Natural killer cell (primary cell): ENCODE measurements at regions not wholly inside any gene's neighbourhood (a gene's known extent, or its start where the extent isn't known, plus 50 kb on each side); places are given as distances from the start of the nearest gene placed in this dataset.

Experiments used
- ATAC-seq, 3 donors: fragments of 150-1000 bp in 2 of 3; fragments of 200-7000 bp in 1 of 3; cut with Tn5 transposase; 1 replicate in 1 of 3; 2 replicates in 2 of 3; pipeline ENCODE4 v1.10.0; 2021; ENCODE audit warnings: mild to moderate bottlenecking in 2 of 3, moderate library complexity in 2 of 3
- DNase-seq, 2 donors: peaks; one replicate each; pipeline versions ENCODE4 v3.0.0 to v3.0.0-alpha.2; 2013 to 2021; ENCODE audit warnings: mixed read lengths in 1 of 2
- H3K27ac ChIP-seq: one replicate; pipeline ENCODE4 v1.5.1; 2013; ENCODE audit warnings: mild to moderate bottlenecking, low read length
- H3K27me3 ChIP-seq: one replicate; pipeline ENCODE4 v1.6.1; 2013; ENCODE audit warnings: low read length; ENCODE audit not compliant: control insufficient read depth, insufficient read depth
- H3K36me3 ChIP-seq: one replicate; pipeline ENCODE4 v1.6.1; 2013; ENCODE audit warnings: low read length; ENCODE audit not compliant: control insufficient read depth, insufficient read depth
- H3K4me1 ChIP-seq: one replicate; pipeline ENCODE4 v1.6.1; 2013; ENCODE audit warnings: low read length; ENCODE audit not compliant: control insufficient read depth, insufficient read depth
- H3K4me3 ChIP-seq: one replicate; pipeline ENCODE4 v1.5.1; 2013; ENCODE audit warnings: low read length
- H3K9me3 ChIP-seq: one replicate; pipeline ENCODE4 v1.6.1; 2013; ENCODE audit warnings: low read length; ENCODE audit not compliant: control insufficient read depth, insufficient read depth
- H3K27ac Mint-ChIP-seq, 2 donors: one replicate each; pipeline ENCODE4 v1.8.0; 2022; ENCODE audit warnings: mild to moderate bottlenecking in 2 of 2, mixed read lengths in 2 of 2, moderate library complexity in 1 of 2
- H3K27me3 Mint-ChIP-seq, 2 donors: one replicate each; pipeline ENCODE4 v1.8.0; 2022; ENCODE audit warnings: low read depth in 2 of 2, mixed read lengths in 2 of 2
- H3K36me3 Mint-ChIP-seq: one replicate; pipeline ENCODE4 v1.8.0; 2022; ENCODE audit warnings: mixed read lengths
- H3K4me1 Mint-ChIP-seq, 2 donors: one replicate each; pipeline ENCODE4 v1.8.0; 2022; ENCODE audit warnings: mixed read lengths in 2 of 2
- H3K4me3 Mint-ChIP-seq: one replicate; pipeline ENCODE4 v1.8.0; 2022; ENCODE audit warnings: mild to moderate bottlenecking, moderate library complexity, mixed read lengths
- H3K9me3 Mint-ChIP-seq, 2 donors: one replicate each; pipeline ENCODE4 v1.8.0; 2022; ENCODE audit warnings: mixed read lengths in 2 of 2
- CTCF ChIP-seq: fragments of 200-600 bp; IDR thresholded peaks from one replicate; pipeline ENCODE4 v1.8.0; 2022; ENCODE audit warnings: antibody characterized with exemption
- WGBS: methylation state at CpG from one replicate; pipeline ENCODE4 v1.1.7; 2013; ENCODE audit warnings: missing lambda C conversion rate; ENCODE audit not compliant: insufficient coverage; 5-methylcytosine and 5-hydroxymethylcytosine counted together
- intact Hi-C: fragments of 100-400 bp; cut with micrococcal nuclease; formaldehyde crosslinking; loops from one replicate; pipeline ENCODE4 v1.14.2; 2022

DNA sequence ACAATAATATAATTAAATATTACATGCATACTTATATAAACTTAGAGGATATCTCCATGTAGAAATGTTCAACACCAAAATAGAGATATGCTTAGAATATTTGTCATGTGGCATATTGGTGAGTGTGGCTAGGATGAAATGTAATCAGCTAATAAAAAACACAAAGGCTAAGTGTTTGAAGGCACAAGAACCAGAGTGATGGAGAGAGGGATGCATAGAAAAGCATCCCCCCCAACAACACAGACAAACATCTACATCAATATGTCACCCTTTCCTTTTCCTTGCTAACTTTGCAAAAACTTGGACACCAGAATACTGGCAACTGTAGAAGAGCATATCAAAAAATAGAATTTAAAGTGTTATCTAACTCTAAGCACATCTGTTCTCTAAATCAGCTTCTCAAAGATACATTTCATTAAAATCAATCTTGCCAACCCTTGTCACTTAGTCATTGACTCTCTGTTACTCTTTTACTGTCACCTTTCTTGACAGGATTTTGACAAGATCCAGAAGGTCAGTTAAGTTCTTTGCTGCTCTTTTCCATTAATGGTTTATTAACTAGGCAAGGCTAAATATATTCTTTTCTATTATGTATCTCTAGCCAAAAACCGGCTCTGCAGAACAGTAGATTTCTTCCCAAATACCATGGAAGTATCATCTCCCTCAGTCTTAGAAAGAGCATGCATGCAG, 695.9 kb downstream of the OTOL1 start:
- Histone ChIP-seq H3K9me3 (no peaks in the 10 kb centered on the region), H3K36me3 (no peaks in the 10 kb centered on the region), H3K4me3 (no peak overlapping the region), H3K4me1 (no peaks in the 10 kb centered on the region), H3K27ac (no peak overlapping the region), H3K27me3 (no peaks in the 10 kb centered on the region)
- Mint-ChIP-seq H3K36me3 (no peaks in the 10 kb centered on the region), H3K27me3 (no peaks in the 10 kb centered on the region), H3K9me3 (peaks cover 8 to 16% of the 10 kb centered on the region in 2 donors), H3K4me3 (no peak overlapping the region), H3K4me1 (no peaks in the 10 kb centered on the region), H3K27ac (no peak overlapping the region)
- intact Hi-C loops = no loop called here
- WGBS = no CpG with 5 or more reads among the region's 1 CpG
- no peak for TF ChIP-seq CTCF
- ATAC-seq (no peak), DNase-seq (no peak)

DNA sequence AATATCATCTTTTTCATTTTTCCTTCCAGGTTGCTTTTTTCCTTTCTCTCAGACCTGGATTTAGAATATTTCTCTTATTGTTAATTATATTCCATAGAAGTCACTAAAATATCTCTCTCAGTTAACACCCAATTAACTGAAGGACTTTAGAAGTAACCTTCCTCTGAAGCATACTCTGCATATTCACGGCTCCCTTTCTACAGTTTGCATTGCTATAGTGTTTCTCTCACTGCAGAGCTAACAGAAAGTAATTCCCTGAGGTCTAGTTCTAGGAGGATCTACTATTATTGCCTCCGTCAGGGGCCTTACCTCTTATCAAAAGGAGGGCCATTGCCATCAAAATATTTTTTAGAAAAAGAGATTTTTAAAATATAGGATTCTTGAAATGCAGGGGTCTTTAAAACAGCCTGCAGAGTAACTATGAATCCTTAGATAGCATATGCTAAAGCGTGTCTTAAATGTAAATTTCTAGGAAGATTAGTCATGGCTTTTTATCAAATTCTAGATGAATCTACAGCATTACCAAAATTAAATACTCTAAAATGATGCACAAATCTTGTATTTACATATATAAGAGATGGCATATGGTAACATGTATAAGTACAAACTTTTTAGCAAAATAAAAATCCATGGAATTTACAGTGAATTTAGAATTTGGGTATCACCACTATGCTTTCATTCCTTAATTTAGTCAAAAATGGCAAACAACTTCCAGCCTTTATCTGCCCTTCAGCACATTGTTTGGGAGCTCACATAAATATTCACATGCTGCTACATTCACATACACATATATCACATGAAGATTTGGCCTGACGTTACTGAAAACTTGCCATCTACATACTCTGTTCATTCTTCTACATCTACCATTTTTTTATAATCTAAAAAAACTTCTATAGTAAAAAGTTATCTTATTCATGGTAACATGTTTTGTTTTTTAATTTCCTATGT, 696.8 kb downstream of the OTOL1 start:
- H3K27me3 ChIP-seq = no peaks in the 10 kb centered on the region
- intact Hi-C loops = no loop called here
- no peak for TF ChIP-seq CTCF
- no peaks in the 10 kb centered on the region for H3K9me3 ChIP-seq
- Mint-ChIP-seq H3K27me3 (no peaks in the 10 kb centered on the region), H3K36me3 (no peaks in the 10 kb centered on the region), H3K4me3 (no peak overlapping the region), H3K27ac (no peak overlapping the region), H3K9me3 (peaks cover 11 to 19% of the 10 kb centered on the region in 2 donors), H3K4me1 (no peaks in the 10 kb centered on the region)
- no peak overlapping the region for H3K4me3 ChIP-seq
- DNase-seq = no peak
- H3K4me1 ChIP-seq = no peaks in the 10 kb centered on the region
- 70% methylated on average over 2 of the region's 4 CpGs for WGBS
- H3K27ac ChIP-seq = no peak overlapping the region
- no peaks in the 10 kb centered on the region for H3K36me3 ChIP-seq
- no peak for ATAC-seq

GRCh38 chr3:162195147-162195546, 698.5 kb downstream of the OTOL1 start:
- no peak for DNase-seq
- ATAC-seq = no peak
- TF ChIP-seq CTCF = no peak
- intact Hi-C loops = no loop called here
- Mint-ChIP-seq H3K27me3 (no peaks in the 10 kb centered on the region), H3K27ac (no peak overlapping the region), H3K9me3 (peaks cover 9 to 15% of the 10 kb centered on the region in 2 donors), H3K4me3 (no peak overlapping the region), H3K4me1 (no peaks in the 10 kb centered on the region), H3K36me3 (no peaks in the 10 kb centered on the region)
- Histone ChIP-seq H3K9me3 (no peaks in the 10 kb centered on the region), H3K36me3 (no peaks in the 10 kb centered on the region), H3K4me1 (no peaks in the 10 kb centered on the region), H3K4me3 (no peak overlapping the region), H3K27ac (no peak overlapping the region), H3K27me3 (no peaks in the 10 kb centered on the region)
- WGBS = 71% methylated on average over 3 of the region's 3 CpGs
